ENCODE measurements at regions not wholly inside any gene's neighbourhood (a gene's known extent, or its start where the extent isn't known, plus 50 kb on each side); places are given as distances from the start of the nearest gene placed in this dataset.

DNA sequence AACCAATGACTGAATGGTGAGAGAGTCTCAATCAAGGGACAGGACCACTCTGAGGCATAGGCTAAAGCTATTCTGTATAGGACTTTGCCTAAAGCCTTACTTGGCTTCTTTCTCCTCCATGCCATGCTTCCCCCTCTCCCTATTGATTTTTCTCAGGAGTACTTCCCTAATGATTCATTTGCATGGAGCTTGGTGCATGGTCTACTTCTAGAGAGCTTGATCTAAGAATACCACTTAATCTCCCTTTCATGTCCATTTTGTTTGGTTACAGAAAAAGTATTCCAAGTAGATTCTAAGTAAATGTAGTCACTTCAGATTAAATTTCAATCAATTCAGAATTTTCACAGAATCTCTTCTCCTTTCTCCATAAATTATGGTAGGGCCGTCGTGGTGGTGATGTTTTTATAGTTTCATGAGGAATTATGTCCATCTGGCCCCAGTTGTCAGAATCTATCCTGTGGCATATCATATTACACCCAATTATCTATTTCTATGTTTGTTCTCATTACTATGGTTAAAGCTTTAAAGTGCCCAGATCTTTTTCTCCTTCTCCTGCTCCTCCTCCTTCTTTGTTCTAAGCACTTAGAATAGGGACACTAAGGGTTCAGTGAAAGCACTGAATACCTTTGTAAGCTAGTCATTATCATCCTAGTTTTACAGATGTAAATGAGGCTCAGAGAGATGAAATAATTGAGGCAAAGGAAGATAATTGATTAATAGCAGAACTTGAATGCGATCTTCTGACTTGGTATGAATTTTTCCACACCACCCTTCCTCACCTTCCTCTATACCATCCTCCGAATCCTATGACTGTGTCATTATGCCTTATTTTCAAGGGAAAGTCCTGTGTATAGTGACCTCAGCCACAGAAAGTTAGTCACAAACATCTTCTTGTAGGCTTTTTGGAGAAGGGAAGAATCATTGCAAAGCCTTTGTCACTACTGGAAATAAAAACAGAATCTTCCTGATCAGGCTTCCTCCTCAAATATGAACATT is 85.6 kb upstream of the ZRANB2 start:
- TF ChIP-seq, protein P1, sequence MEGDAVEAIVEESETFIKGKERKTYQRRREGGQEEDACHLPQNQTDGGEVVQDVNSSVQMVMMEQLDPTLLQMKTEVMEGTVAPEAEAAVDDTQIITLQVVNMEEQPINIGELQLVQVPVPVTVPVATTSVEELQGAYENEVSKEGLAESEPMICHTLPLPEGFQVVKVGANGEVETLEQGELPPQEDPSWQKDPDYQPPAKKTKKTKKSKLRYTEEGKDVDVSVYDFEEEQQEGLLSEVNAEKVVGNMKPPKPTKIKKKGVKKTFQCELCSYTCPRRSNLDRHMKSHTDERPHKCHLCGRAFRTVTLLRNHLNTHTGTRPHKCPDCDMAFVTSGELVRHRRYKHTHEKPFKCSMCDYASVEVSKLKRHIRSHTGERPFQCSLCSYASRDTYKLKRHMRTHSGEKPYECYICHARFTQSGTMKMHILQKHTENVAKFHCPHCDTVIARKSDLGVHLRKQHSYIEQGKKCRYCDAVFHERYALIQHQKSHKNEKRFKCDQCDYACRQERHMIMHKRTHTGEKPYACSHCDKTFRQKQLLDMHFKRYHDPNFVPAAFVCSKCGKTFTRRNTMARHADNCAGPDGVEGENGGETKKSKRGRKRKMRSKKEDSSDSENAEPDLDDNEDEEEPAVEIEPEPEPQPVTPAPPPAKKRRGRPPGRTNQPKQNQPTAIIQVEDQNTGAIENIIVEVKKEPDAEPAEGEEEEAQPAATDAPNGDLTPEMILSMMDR (IDR thresholded peaks at IDR 0.05) = no peak
- no peak for TF ChIP-seq POLR2AphosphoS5 (IDR thresholded peaks at IDR 0.05; ENCODE audit: low read depth, low read length)
- TF ChIP-seq, protein P2, sequence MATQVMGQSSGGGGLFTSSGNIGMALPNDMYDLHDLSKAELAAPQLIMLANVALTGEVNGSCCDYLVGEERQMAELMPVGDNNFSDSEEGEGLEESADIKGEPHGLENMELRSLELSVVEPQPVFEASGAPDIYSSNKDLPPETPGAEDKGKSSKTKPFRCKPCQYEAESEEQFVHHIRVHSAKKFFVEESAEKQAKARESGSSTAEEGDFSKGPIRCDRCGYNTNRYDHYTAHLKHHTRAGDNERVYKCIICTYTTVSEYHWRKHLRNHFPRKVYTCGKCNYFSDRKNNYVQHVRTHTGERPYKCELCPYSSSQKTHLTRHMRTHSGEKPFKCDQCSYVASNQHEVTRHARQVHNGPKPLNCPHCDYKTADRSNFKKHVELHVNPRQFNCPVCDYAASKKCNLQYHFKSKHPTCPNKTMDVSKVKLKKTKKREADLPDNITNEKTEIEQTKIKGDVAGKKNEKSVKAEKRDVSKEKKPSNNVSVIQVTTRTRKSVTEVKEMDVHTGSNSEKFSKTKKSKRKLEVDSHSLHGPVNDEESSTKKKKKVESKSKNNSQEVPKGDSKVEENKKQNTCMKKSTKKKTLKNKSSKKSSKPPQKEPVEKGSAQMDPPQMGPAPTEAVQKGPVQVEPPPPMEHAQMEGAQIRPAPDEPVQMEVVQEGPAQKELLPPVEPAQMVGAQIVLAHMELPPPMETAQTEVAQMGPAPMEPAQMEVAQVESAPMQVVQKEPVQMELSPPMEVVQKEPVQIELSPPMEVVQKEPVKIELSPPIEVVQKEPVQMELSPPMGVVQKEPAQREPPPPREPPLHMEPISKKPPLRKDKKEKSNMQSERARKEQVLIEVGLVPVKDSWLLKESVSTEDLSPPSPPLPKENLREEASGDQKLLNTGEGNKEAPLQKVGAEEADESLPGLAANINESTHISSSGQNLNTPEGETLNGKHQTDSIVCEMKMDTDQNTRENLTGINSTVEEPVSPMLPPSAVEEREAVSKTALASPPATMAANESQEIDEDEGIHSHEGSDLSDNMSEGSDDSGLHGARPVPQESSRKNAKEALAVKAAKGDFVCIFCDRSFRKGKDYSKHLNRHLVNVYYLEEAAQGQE (IDR thresholded peaks at IDR 0.05; ENCODE audit: insufficient read depth in 1 of 2, low read depth in 2 of 2, low read length in 1 of 2) = no peak
